Liver (tissue), 8 donors: ENCODE measurements at regions not wholly inside any gene's neighbourhood (a gene's known extent, or its start where the extent isn't known, plus 50 kb on each side); places are given as distances from the start of the nearest gene placed in this dataset.

Source experiments
- DNase-seq: peaks from one replicate; pipeline ENCODE4 v3.0.0-alpha.2; 2017; ENCODE audit warnings: low spot score
- H3K27ac ChIP-seq, 2 donors: one replicate each; pipeline ENCODE4 v1.7.0; 2013; ENCODE audit warnings: inconsistent platforms in 2 of 2, low read length in 2 of 2, control low read depth in 1 of 2, low read depth in 1 of 2, mild to moderate bottlenecking in 1 of 2
- H3K27me3 ChIP-seq, 4 donors: one replicate each; pipeline versions ENCODE4 v1.6.1 to v1.7.0; 2013; ENCODE audit warnings: low read length in 3 of 4, inconsistent platforms in 1 of 4, mild to moderate bottlenecking in 1 of 4, moderate library complexity in 1 of 4; ENCODE audit not compliant: control insufficient read depth in 4 of 4, insufficient read depth in 4 of 4
- H3K36me3 ChIP-seq, 4 donors: one replicate each; pipeline versions ENCODE4 v1.6.1 to v1.7.0; 2013; ENCODE audit warnings: low read length in 3 of 4, mild to moderate bottlenecking in 3 of 4, low read depth in 1 of 4, moderate library complexity in 1 of 4; ENCODE audit not compliant: control insufficient read depth in 4 of 4, insufficient read depth in 3 of 4
- H3K4me1 ChIP-seq, 4 donors: one replicate each; pipeline versions ENCODE4 v1.6.1 to v1.7.0; 2013; ENCODE audit warnings: low read length in 3 of 4, mild to moderate bottlenecking in 3 of 4, moderate library complexity in 1 of 4; ENCODE audit not compliant: control insufficient read depth in 4 of 4, insufficient read depth in 4 of 4
- H3K4me3 ChIP-seq, 3 donors: one replicate each; pipeline versions ENCODE4 v1.6.1 to v1.7.0; 2013; ENCODE audit warnings: low read length in 3 of 3, control low read depth in 1 of 3, low read depth in 1 of 3, mild to moderate bottlenecking in 1 of 3
- H3K9ac ChIP-seq, 2 donors: one replicate each; pipeline ENCODE4 v1.7.0; 2013; ENCODE audit warnings: low read length in 2 of 2, mild to moderate bottlenecking in 2 of 2, moderate library complexity in 2 of 2, control low read depth in 1 of 2, low read depth in 1 of 2
- H3K9me3 ChIP-seq, 4 donors: one replicate each; pipeline versions ENCODE4 v1.6.1 to v1.7.0; 2013; ENCODE audit warnings: low read length in 3 of 4; ENCODE audit not compliant: control insufficient read depth in 4 of 4
- ATF3 ChIP-seq: IDR thresholded peaks from 2 replicates; pipeline ENCODE4 v1.6.1; 2016; ENCODE audit warnings: antibody characterized with exemption
- CTCF ChIP-seq: fragments of 150-350 bp; IDR thresholded peaks from 2 replicates; pipeline ENCODE4 v1.5.1; 2017; ENCODE audit warnings: improper control_type of control experiment, low read depth, low read length; ENCODE audit not compliant: missing input control
- EGR1 ChIP-seq, 2 donors: IDR thresholded peaks; 2 replicates each; pipeline ENCODE4 v1.6.1; 2016 to 2018; ENCODE audit warnings: antibody characterized with exemption in 2 of 2, low read depth in 2 of 2
- FOXA1 ChIP-seq: IDR thresholded peaks from 2 replicates; pipeline ENCODE4 v1.6.1; 2016; ENCODE audit warnings: antibody characterized with exemption
- GABPA ChIP-seq, 2 donors: IDR thresholded peaks in 1 of 2; conservative IDR thresholded peaks in 1 of 2; 2 replicates each; pipeline ENCODE4 v1.6.1; 2016; ENCODE audit warnings: antibody characterized with exemption in 2 of 2, mild to moderate bottlenecking in 1 of 2, moderate library complexity in 1 of 2
- HNF4G ChIP-seq: IDR thresholded peaks from 2 replicates; pipeline ENCODE4 v1.6.1; 2016; ENCODE audit warnings: antibody characterized with exemption
- JUND ChIP-seq, 2 donors: IDR thresholded peaks; 2 replicates each; pipeline ENCODE4 v1.6.1; 2016; ENCODE audit warnings: antibody characterized with exemption in 2 of 2
- NR2F2 ChIP-seq: IDR thresholded peaks from 2 replicates; pipeline ENCODE4 v1.6.1; 2016; ENCODE audit warnings: antibody characterized with exemption
- RAD21 ChIP-seq, 2 donors: IDR thresholded peaks; 2 replicates each; pipeline ENCODE4 v1.6.1; 2016; ENCODE audit warnings: antibody characterized with exemption in 2 of 2, mild to moderate bottlenecking in 2 of 2
- REST ChIP-seq: IDR thresholded peaks from 2 replicates; pipeline ENCODE4 v1.6.1; 2016; ENCODE audit warnings: antibody characterized with exemption, mild to moderate bottlenecking
- SP1 ChIP-seq: IDR thresholded peaks from 2 replicates; pipeline ENCODE4 v1.6.1; 2018; ENCODE audit warnings: antibody characterized with exemption, mild to moderate bottlenecking
- TAF1 ChIP-seq: conservative IDR thresholded peaks from 2 replicates; pipeline ENCODE4 v1.6.1; 2016; ENCODE audit warnings: antibody characterized with exemption, mild to moderate bottlenecking
- YY1 ChIP-seq: IDR thresholded peaks from 2 replicates; pipeline ENCODE4 v1.6.1; 2016; ENCODE audit warnings: antibody characterized with exemption, mild to moderate bottlenecking
- ZBTB33 ChIP-seq: IDR thresholded peaks from 2 replicates; pipeline ENCODE4 v1.6.1; 2016; ENCODE audit warnings: antibody characterized with exemption
- WGBS: extraction: QIAGEN DNeasy Blood & Tissue Kit; methylation state at CpG from one replicate; pipeline ENCODE4 v1.1.7; 2013; 5-methylcytosine and 5-hydroxymethylcytosine counted together
- donor health status: healthy.
- donor health status: healthy.
- donor health status: healthy.
- donor health status: healthy.
- donor health status: healthy.

- no peak for DNase-seq
- no peaks in the 10 kb centered on the region for H3K36me3 ChIP-seq
- no peak overlapping the region for H3K4me3 ChIP-seq
- no peak overlapping the region for H3K27ac ChIP-seq
- no peaks in the 10 kb centered on the region for H3K9me3 ChIP-seq
- no peak for TF ChIP-seq FOXA1
- TF ChIP-seq JUND (IDR thresholded peaks at IDR 0.05): no peak
- no peak for TF ChIP-seq CTCF
- no peak overlapping the region for H3K9ac ChIP-seq
- H3K4me1 ChIP-seq: no peaks in the 10 kb centered on the region
- no peaks in the 10 kb centered on the region for H3K27me3 ChIP-seq
Observed at GRCh38 chr2:21217442-21217841, 93.7 kb downstream of the TDRD15 start.

- no peak overlapping the region for H3K4me3 ChIP-seq
- no peak for DNase-seq
- H3K9ac ChIP-seq: no peak overlapping the region
- WGBS: 69% methylated on average over 1 of the region's 1 CpG
- no peak for TF ChIP-seq EGR1 (IDR thresholded peaks at IDR 0.05; ENCODE audit: low read depth in 2 of 2)
- no peak overlapping the region for H3K27ac ChIP-seq
- no peaks in the 10 kb centered on the region for H3K36me3 ChIP-seq
- H3K27me3 ChIP-seq: peaks cover 0 to under 1% (median 0%) of the 10 kb centered on the region in 4 donors
- no peaks in the 10 kb centered on the region for H3K4me1 ChIP-seq
- no peaks in the 10 kb centered on the region for H3K9me3 ChIP-seq
Observed at GRCh38 chr2:21220930-21221329, 97.2 kb downstream of the TDRD15 start.

- Histone ChIP-seq H3K27me3 (peaks cover 0 to 2% (median 0%) of the 10 kb centered on the region in 4 donors), H3K9ac (no peak overlapping the region), H3K9me3 (no peaks in the 10 kb centered on the region), H3K36me3 (no peaks in the 10 kb centered on the region), H3K4me3 (no peak overlapping the region), H3K27ac (no peak overlapping the region), H3K4me1 (no peaks in the 10 kb centered on the region)
- WGBS: 80% methylated on average over 5 of the region's 5 CpGs
- no peak for TF ChIP-seq RAD21 (IDR thresholded peaks at IDR 0.05)
- TF ChIP-seq SP1: no peak
- TF ChIP-seq REST: no peak
- no peak for TF ChIP-seq YY1
- TF ChIP-seq TAF1: no peak
- TF ChIP-seq NR2F2: no peak
- TF ChIP-seq GABPA (IDR thresholded peaks at IDR 0.05 in 1 of 2, conservative IDR thresholded peaks at IDR 0.05 in 1 of 2): no peak
- no peak for TF ChIP-seq HNF4G
- no peak for TF ChIP-seq EGR1 (IDR thresholded peaks at IDR 0.05; ENCODE audit: low read depth in 2 of 2)
- TF ChIP-seq ATF3: no peak
- no peak for TF ChIP-seq CTCF
- TF ChIP-seq ZBTB33: no peak
- DNase-seq: no peak
Observed at GRCh38 chr2:21223618-21224017, 99.8 kb downstream of the TDRD15 start.
